ENCODE measurements at regions not wholly inside any gene's neighbourhood (a gene's known extent, or its start where the extent isn't known, plus 50 kb on each side); places are given as distances from the start of the nearest gene placed in this dataset.

DNA sequence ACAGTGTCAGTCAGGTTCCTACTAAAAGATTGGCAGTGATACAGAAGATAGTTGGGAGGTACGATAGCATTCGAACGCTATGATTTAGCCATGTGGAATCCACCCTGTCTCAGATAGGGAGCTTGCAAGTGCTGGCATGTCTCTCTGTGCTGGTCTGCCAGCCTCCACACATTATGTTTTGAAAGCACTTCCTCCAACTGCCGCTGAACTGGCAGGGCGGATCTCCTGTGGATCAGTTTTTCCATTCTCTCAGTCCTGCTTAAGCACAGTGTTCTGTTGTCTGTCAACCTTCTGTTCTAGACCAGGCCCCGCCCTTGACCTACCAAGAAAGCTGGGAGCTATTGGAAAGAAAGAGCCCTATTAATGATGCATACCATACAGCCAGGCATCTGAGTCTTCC, 65.5 kb upstream of the PALMD start:
- TF ChIP-seq, protein P1, sequence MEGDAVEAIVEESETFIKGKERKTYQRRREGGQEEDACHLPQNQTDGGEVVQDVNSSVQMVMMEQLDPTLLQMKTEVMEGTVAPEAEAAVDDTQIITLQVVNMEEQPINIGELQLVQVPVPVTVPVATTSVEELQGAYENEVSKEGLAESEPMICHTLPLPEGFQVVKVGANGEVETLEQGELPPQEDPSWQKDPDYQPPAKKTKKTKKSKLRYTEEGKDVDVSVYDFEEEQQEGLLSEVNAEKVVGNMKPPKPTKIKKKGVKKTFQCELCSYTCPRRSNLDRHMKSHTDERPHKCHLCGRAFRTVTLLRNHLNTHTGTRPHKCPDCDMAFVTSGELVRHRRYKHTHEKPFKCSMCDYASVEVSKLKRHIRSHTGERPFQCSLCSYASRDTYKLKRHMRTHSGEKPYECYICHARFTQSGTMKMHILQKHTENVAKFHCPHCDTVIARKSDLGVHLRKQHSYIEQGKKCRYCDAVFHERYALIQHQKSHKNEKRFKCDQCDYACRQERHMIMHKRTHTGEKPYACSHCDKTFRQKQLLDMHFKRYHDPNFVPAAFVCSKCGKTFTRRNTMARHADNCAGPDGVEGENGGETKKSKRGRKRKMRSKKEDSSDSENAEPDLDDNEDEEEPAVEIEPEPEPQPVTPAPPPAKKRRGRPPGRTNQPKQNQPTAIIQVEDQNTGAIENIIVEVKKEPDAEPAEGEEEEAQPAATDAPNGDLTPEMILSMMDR (IDR thresholded peaks at IDR 0.05), result no peak
- TF ChIP-seq POLR2A (IDR thresholded peaks at IDR 0.05), result no peak
